ENCODE measurements at regions not wholly inside any gene's neighbourhood (a gene's known extent, or its start where the extent isn't known, plus 50 kb on each side); places are given as distances from the start of the nearest gene placed in this dataset.

GRCh38 chr9:71506821-71507220 is 261.5 kb downstream of the CEMIP2 start:
- intact Hi-C loops (cut with DNase I, micrococcal nuclease) = no loop called here
- DNase-seq = peak in 1 of 3 donors; percentile 15
- no peaks in the 10 kb centered on the region for H3K36me3 ChIP-seq (ENCODE audit: low read depth)
- no peak overlapping the region for H3K4me3 ChIP-seq
- no peaks in the 10 kb centered on the region for H3K4me1 ChIP-seq (ENCODE audit: low read depth)
- ATAC-seq = peak; percentile 94
- TF ChIP-seq CTCF (IDR thresholded peaks at IDR 0.05) = no peak
- H3K9me3 ChIP-seq = no peaks in the 10 kb centered on the region

- ATAC-seq = no peak
- Histone ChIP-seq H3K4me3 (no peak overlapping the region), H3K36me3 (ENCODE audit: low read depth) (no peaks in the 10 kb centered on the region), H3K4me1 (ENCODE audit: low read depth) (no peaks in the 10 kb centered on the region), H3K9me3 (no peaks in the 10 kb centered on the region)
- intact Hi-C loops (cut with DNase I, micrococcal nuclease) = no loop called here
- no peak for DNase-seq
- TF ChIP-seq CTCF (IDR thresholded peaks at IDR 0.05) = no peak
Observed at GRCh38 chr9:71504636-71505035, 263.7 kb downstream of the CEMIP2 start.

GRCh38 chr9:71498691-71499090 is 269.6 kb downstream of the CEMIP2 start:
- Histone ChIP-seq H3K4me3 (no peak overlapping the region), H3K36me3 (ENCODE audit: low read depth) (no peaks in the 10 kb centered on the region), H3K9me3 (peaks cover 6% of the 10 kb centered on the region), H3K4me1 (ENCODE audit: low read depth) (no peaks in the 10 kb centered on the region)
- DNase-seq = no peak
- TF ChIP-seq CTCF (IDR thresholded peaks at IDR 0.05) = no peak
- no peak for ATAC-seq
- intact Hi-C loops (cut with DNase I, micrococcal nuclease) = no loop called here

GRCh38 chr9:71490810-71491209 is 277.5 kb downstream of the CEMIP2 start:
- intact Hi-C loops (cut with DNase I, micrococcal nuclease) = no loop called here
- DNase-seq = no peak
- no peak for TF ChIP-seq CTCF (IDR thresholded peaks at IDR 0.05)
- Histone ChIP-seq H3K36me3 (ENCODE audit: low read depth) (no peaks in the 10 kb centered on the region), H3K9me3 (no peaks in the 10 kb centered on the region), H3K4me1 (ENCODE audit: low read depth) (no peaks in the 10 kb centered on the region), H3K4me3 (no peak overlapping the region)
- no peak for ATAC-seq

GRCh38 chr9:71487061-71487460 is 281.3 kb downstream of the CEMIP2 start:
- DNase-seq (no peak), ATAC-seq (no peak)
- Histone ChIP-seq H3K4me1 (ENCODE audit: low read depth) (no peaks in the 10 kb centered on the region), H3K9me3 (no peaks in the 10 kb centered on the region), H3K4me3 (no peak overlapping the region), H3K36me3 (ENCODE audit: low read depth) (no peaks in the 10 kb centered on the region)
- intact Hi-C loops (cut with DNase I, micrococcal nuclease) = no loop called here
- TF ChIP-seq CTCF (IDR thresholded peaks at IDR 0.05) = no peak

GRCh38 chr9:71485326-71485725 is 283.0 kb downstream of the CEMIP2 start:
- no peaks in the 10 kb centered on the region for H3K36me3 ChIP-seq (ENCODE audit: low read depth)
- DNase-seq = no peak
- no peaks in the 10 kb centered on the region for H3K9me3 ChIP-seq
- intact Hi-C loops (cut with DNase I, micrococcal nuclease) = no loop called here
- no peak for ATAC-seq
- no peak for TF ChIP-seq CTCF (IDR thresholded peaks at IDR 0.05)
- no peak overlapping the region for H3K4me3 ChIP-seq
- H3K4me1 ChIP-seq (ENCODE audit: low read depth) = no peaks in the 10 kb centered on the region

All from mucosa of descending colon (tissue), 3 donors.